B cell (primary cell): ENCODE measurements at regions not wholly inside any gene's neighbourhood (a gene's known extent, or its start where the extent isn't known, plus 50 kb on each side); places are given as distances from the start of the nearest gene placed in this dataset.

Source experiments
- ATAC-seq: fragments of 200-7000 bp; cut with Tn5 transposase; one replicate; pipeline ENCODE4 v1.10.0; 2021; ENCODE audit warnings: low read depth, mild to moderate bottlenecking, moderate number of reproducible peaks, moderate library complexity
- CTCF ChIA-PET: fragments of 350-600 bp; sonication (Branson Sonifier 250); formaldehyde crosslinking; loops from one replicate; lab custom pipeline; 2021; ENCODE audit warnings: antibody characterized with exemption, inconsistent platforms; lab: Charles Lee
- POLR2A ChIA-PET: fragments of 350-600 bp; sonication (Branson Sonifier 250); formaldehyde crosslinking; loops from one replicate; lab custom pipeline; 2021; ENCODE audit warnings: antibody characterized with exemption; lab: Charles Lee
- DNase-seq: peaks from one replicate; pipeline ENCODE4 v3.0.0; 2013
- H2AFZ ChIP-seq: 2 replicates; pipeline ENCODE4 v1.6.1; 2012; ENCODE audit warnings: mild to moderate bottlenecking, low read depth, low read length; ENCODE audit not compliant: insufficient read depth, poor library complexity, severe bottlenecking
- H3K27ac ChIP-seq, 2 donors: 1 replicate in 1 of 2; 2 replicates in 1 of 2; pipeline ENCODE4 v1.5.1; 2012 to 2013; ENCODE audit warnings: low read length in 2 of 2, mild to moderate bottlenecking in 2 of 2, moderate library complexity in 1 of 2
- H3K27me3 ChIP-seq, 4 experiments: fragments of 200-600 bp in 1 of 4; sonication (generic) in 1 of 4; replicated peaks in 1 of 4; 1 replicate in 2 of 4; 2 replicates in 2 of 4; pipeline versions ENCODE4 v1.6.1 to v1.7.0; 2013 to 2016; ENCODE audit warnings: low read length in 3 of 4, mild to moderate bottlenecking in 2 of 4, mixed read lengths in 1 of 4, moderate library complexity in 1 of 4; ENCODE audit not compliant: insufficient read depth in 4 of 4, control insufficient read depth in 3 of 4; ENCODE audit errors: control extremely low read depth in 1 of 4
- H3K36me3 ChIP-seq, 2 experiments: replicated peaks in 1 of 2; 1 replicate in 1 of 2; 2 replicates in 1 of 2; pipeline versions ENCODE4 v1.6.1 to v1.7.1; 2013; ENCODE audit warnings: low read length in 1 of 2; ENCODE audit not compliant: insufficient read depth in 2 of 2, control insufficient read depth in 1 of 2; ENCODE audit errors: control extremely low read depth in 1 of 2, extremely low read depth in 1 of 2
- H3K4me1 ChIP-seq, 2 donors: fragments of 200-600 bp in 1 of 2; sonication (generic) in 1 of 2; 1 replicate in 1 of 2; 2 replicates in 1 of 2; pipeline versions ENCODE4 v1.5.1 to v1.6.1; 2013 to 2017; ENCODE audit warnings: low read length in 2 of 2; ENCODE audit not compliant: control insufficient read depth in 2 of 2, insufficient read depth in 2 of 2
- H3K4me2 ChIP-seq: replicated peaks from 2 replicates; pipeline ENCODE3; 2012; ENCODE audit warnings: mild to moderate bottlenecking, low read depth, low read length; ENCODE audit not compliant: poor library complexity, severe bottlenecking
- H3K4me3 ChIP-seq, 5 experiments: fragments of 200-600 bp in 1 of 5; sonication (generic) in 1 of 5; 1 replicate in 3 of 5; 2 replicates in 2 of 5; pipeline versions ENCODE4 v1.5.1 to v1.7.0; 2011 to 2016; ENCODE audit warnings: low read length in 4 of 5, mild to moderate bottlenecking in 4 of 5, low read depth in 2 of 5, control low read depth in 1 of 5, moderate library complexity in 1 of 5; ENCODE audit not compliant: insufficient read depth in 1 of 5; ENCODE audit errors: control extremely low read depth in 1 of 5, extremely low read depth in 1 of 5
- H3K79me2 ChIP-seq: fragments of 200-600 bp; sonication (generic); one replicate; pipeline ENCODE4 v1.6.0; 2016; ENCODE audit warnings: low read length; ENCODE audit not compliant: control insufficient read depth, insufficient read depth
- H3K9ac ChIP-seq: fragments of 200-600 bp; sonication (generic); 2 replicates; pipeline ENCODE4 v1.6.1; 2017; ENCODE audit warnings: mild to moderate bottlenecking, low read length, moderate library complexity
- H3K9me3 ChIP-seq, 3 donors: one replicate each; pipeline versions ENCODE4 v1.6.1 to v1.7.1; 2013; ENCODE audit warnings: low read length in 2 of 3; ENCODE audit not compliant: control insufficient read depth in 2 of 3, insufficient read depth in 1 of 3; ENCODE audit errors: control extremely low read depth in 1 of 3
- H4K20me1 ChIP-seq: 2 replicates; pipeline ENCODE4 v1.6.0; 2012; ENCODE audit warnings: mild to moderate bottlenecking, low read length; ENCODE audit not compliant: insufficient read depth, control insufficient read depth, poor library complexity, severe bottlenecking
- H3K27ac Mint-ChIP-seq: one replicate; pipeline ENCODE4 v1.8.0; 2021; ENCODE audit warnings: mixed read lengths
- H3K27me3 Mint-ChIP-seq: one replicate; pipeline ENCODE4 v1.8.0; 2021; ENCODE audit warnings: mixed read lengths
- H3K4me1 Mint-ChIP-seq: one replicate; pipeline ENCODE4 v1.8.0; 2021; ENCODE audit warnings: mixed read lengths
- H3K4me3 Mint-ChIP-seq: one replicate; pipeline ENCODE4 v1.8.0; 2021; ENCODE audit warnings: mixed read lengths
- H3K9me3 Mint-ChIP-seq: one replicate; pipeline ENCODE4 v1.8.0; 2022; ENCODE audit warnings: mixed read lengths; ENCODE audit not compliant: insufficient read depth
- CTCF ChIP-seq: fragments of 200-600 bp; IDR thresholded peaks from one replicate; pipeline ENCODE4 v1.8.0; 2022; ENCODE audit warnings: antibody characterized with exemption, mild to moderate bottlenecking
- EZH2 ChIP-seq: IDR thresholded peaks from 2 replicates; pipeline ENCODE4 v1.6.1; 2012; ENCODE audit warnings: borderline replicate concordance, low read depth, mild to moderate bottlenecking, moderate library complexity, low read length; ENCODE audit not compliant: insufficient read depth, poor library complexity, severe bottlenecking
- WGBS: methylation state at CpG from one replicate; pipeline ENCODE4 v1.1.5; 2013; ENCODE audit warnings: missing lambda C conversion rate; ENCODE audit not compliant: insufficient coverage; 5-methylcytosine and 5-hydroxymethylcytosine counted together
- intact Hi-C: fragments of 100-400 bp; cut with micrococcal nuclease; formaldehyde crosslinking; loops from one replicate; pipeline ENCODE4 v1.10.0; 2022

DNA sequence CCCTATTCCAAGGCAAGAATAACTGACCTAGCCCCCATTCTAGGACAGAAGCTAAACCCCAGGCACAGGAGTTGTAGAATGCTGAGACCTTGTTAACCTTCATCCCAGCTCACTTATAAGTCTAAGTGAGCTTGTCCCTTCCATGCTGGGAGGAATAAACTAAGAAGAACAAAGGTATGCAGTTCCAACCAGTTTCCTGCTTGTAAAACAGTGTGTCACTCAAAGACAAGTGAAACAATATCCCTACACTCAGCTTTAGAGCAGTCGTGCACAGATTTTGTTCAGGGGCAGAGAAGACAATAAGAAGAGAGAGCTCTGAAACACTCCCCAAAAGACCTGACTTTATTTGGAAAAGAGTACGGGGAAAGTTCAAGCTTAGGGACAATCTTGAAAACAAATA, 292.1 kb downstream of the CGGBP1 start:
- Histone ChIP-seq H3K9ac (no peak overlapping the region), H4K20me1 (no peaks in the 10 kb centered on the region), H3K4me2 (no peak overlapping the region), H2AFZ (no peak overlapping the region), H3K36me3 (no peaks in the 10 kb centered on the region), H3K27me3 (no peaks in the 10 kb centered on the region), H3K9me3 (no peaks in the 10 kb centered on the region), H3K4me1 (no peaks in the 10 kb centered on the region), H3K27ac (no peak overlapping the region), H3K4me3 (no peak overlapping the region), H3K79me2 (no peaks in the 10 kb centered on the region)
- peaks cover 10% of the 10 kb centered on the region for H3K27me3 Mint-ChIP-seq
- no CpG with 5 or more reads among the region's 2 CpGs for WGBS
- no peaks in the 10 kb centered on the region for H3K9me3 Mint-ChIP-seq
- DNase-seq (no peak), ATAC-seq (no peak)
- intact Hi-C loops: no loop called here
- ChIA-PET POLR2A (no interaction called here), CTCF (interaction anchor here (0.6 to 1.1 kb wide), 5 partner anchors 10 to 440 kb away, joined by 3 to 5 read pairs (median 3); no protein-coding TSS in a partner anchor)
- no peaks in the 10 kb centered on the region for H3K4me1 Mint-ChIP-seq
- TF ChIP-seq EZH2: no peak
- H3K27ac Mint-ChIP-seq: no peak overlapping the region
- no peak overlapping the region for H3K4me3 Mint-ChIP-seq

GRCh38 chr3:87765256-87765655, 293.5 kb downstream of the CGGBP1 start:
- H3K4me2 ChIP-seq: no peak overlapping the region
- ATAC-seq (no peak), DNase-seq (no peak)
- TF ChIP-seq EZH2 (no peak), CTCF (no peak)
- H3K9me3 ChIP-seq: no peaks in the 10 kb centered on the region
- H3K27me3 Mint-ChIP-seq: peaks cover 7% of the 10 kb centered on the region
- H3K36me3 ChIP-seq: no peaks in the 10 kb centered on the region
- H3K9ac ChIP-seq: no peak overlapping the region
- no peak overlapping the region for H3K27ac ChIP-seq
- H3K4me1 ChIP-seq: no peaks in the 10 kb centered on the region
- H3K4me3 ChIP-seq: no peak overlapping the region
- WGBS: no CpG with 5 or more reads among the region's 3 CpGs
- no peaks in the 10 kb centered on the region for H4K20me1 ChIP-seq
- ChIA-PET POLR2A (no interaction called here), CTCF (no interaction called here)
- no peaks in the 10 kb centered on the region for H3K79me2 ChIP-seq
- no peaks in the 10 kb centered on the region for H3K4me1 Mint-ChIP-seq
- H3K27me3 ChIP-seq: no peaks in the 10 kb centered on the region
- intact Hi-C loops: no loop called here
- H3K9me3 Mint-ChIP-seq: no peaks in the 10 kb centered on the region
- no peak overlapping the region for H3K27ac Mint-ChIP-seq
- H3K4me3 Mint-ChIP-seq: no peak overlapping the region
- no peak overlapping the region for H2AFZ ChIP-seq
